Epithelial cell of esophagus (primary cell): ENCODE measurements at regions not wholly inside any gene's neighbourhood (a gene's known extent, or its start where the extent isn't known, plus 50 kb on each side); places are given as distances from the start of the nearest gene placed in this dataset.

ENCODE experiments used
- DNase-seq: peaks from one replicate; pipeline ENCODE4 v3.0.0; 2010; ENCODE audit warnings: low read depth
- H3K4me3 ChIP-seq: 2 replicates; pipeline ENCODE4 v1.5.1; 2011; ENCODE audit warnings: mild to moderate bottlenecking, low read length, control low read depth
- TF ChIP-seq, protein P1 (sequence below): IDR thresholded peaks from 2 replicates; pipeline ENCODE4 v1.5.1; 2011; ENCODE audit warnings: low read depth, mild to moderate bottlenecking, low read length, control low read depth, inconsistent platforms; ENCODE audit not compliant: insufficient read depth; ENCODE audit errors: missing control alignments

GRCh38 chr18:34598120-34598635 lies 111.9 kb upstream of the DTNA start:
- DNase-seq, result no peak
- TF ChIP-seq, protein P1, sequence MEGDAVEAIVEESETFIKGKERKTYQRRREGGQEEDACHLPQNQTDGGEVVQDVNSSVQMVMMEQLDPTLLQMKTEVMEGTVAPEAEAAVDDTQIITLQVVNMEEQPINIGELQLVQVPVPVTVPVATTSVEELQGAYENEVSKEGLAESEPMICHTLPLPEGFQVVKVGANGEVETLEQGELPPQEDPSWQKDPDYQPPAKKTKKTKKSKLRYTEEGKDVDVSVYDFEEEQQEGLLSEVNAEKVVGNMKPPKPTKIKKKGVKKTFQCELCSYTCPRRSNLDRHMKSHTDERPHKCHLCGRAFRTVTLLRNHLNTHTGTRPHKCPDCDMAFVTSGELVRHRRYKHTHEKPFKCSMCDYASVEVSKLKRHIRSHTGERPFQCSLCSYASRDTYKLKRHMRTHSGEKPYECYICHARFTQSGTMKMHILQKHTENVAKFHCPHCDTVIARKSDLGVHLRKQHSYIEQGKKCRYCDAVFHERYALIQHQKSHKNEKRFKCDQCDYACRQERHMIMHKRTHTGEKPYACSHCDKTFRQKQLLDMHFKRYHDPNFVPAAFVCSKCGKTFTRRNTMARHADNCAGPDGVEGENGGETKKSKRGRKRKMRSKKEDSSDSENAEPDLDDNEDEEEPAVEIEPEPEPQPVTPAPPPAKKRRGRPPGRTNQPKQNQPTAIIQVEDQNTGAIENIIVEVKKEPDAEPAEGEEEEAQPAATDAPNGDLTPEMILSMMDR, result no peak
- H3K4me3 ChIP-seq, result no peak overlapping the region

GRCh38 chr18:34600158-34600557 lies 109.9 kb upstream of the DTNA start:
- DNase-seq, result peak; percentile 44
- TF ChIP-seq, protein P1, result no peak
- no peak overlapping the region for H3K4me3 ChIP-seq

GRCh38 chr18:34600874-34601656 lies 109.0 kb upstream of the DTNA start:
- DNase-seq, result no peak
- no peak overlapping the region for H3K4me3 ChIP-seq
- TF ChIP-seq, protein P1, result no peak

DNA sequence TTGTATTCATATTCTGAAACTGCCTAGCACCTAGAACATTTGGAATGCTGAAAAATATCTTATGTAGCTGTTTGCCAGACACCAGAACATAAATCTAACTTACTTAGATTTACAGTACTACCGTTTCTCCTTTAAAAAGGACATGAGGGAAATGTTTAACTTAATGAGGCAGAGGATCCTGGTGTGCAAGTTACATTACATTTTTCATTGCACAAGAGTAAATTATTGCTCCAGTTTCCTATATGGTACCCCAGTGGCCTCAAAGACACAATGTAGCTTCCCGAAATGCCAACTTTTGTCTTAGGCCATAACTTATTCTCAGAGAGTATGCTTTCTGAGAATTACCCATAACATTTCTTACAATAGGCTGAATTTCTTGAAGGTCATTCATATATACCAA lies 105.5 kb upstream of the DTNA start:
- TF ChIP-seq, protein P1, result no peak
- no peak for DNase-seq
- H3K4me3 ChIP-seq, result no peak overlapping the region

DNA sequence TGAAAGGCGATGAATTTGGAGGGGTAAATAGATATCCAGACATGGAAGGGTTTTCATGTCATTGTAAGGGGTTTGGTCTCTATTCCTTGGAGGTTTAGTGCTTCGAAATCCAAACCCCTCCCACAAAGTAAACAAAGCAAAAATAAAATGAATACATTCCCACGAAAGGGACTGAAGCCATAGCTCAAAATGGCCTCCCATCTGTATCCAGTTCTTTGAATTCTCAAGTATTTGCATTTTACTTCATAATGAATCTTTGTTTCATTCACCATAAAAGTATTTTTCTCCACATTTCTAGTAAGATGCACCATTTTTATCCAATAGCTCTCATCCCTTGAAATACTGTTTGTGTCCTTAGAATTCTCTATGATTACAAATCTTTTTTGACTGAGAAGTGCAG lies 103.2 kb upstream of the DTNA start:
- no peak overlapping the region for H3K4me3 ChIP-seq
- TF ChIP-seq, protein P1, result no peak
- DNase-seq, result no peak

DNA sequence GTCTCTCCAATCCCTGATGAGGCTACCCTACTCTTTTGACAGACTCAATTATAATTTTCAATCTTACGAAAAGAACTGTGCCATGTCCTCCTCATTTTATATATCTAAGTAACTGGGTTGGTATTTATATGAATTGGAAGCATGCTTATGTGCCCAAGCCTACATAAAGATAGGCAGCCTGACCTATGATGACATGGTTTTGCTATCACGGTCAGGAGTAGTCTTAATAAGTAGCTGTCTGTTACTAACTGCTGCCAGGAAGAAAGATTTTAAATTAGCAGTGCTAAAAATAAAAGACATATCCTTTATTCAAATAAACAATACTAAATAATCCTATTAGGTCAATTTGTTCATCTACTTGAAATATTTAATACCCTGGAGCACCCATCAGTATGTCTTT lies 102.0 kb upstream of the DTNA start:
- H3K4me3 ChIP-seq, result no peak overlapping the region
- no peak for DNase-seq
- TF ChIP-seq, protein P1, result no peak
